ENCODE measurements at regions not wholly inside any gene's neighbourhood (a gene's known extent, or its start where the extent isn't known, plus 50 kb on each side); places are given as distances from the start of the nearest gene placed in this dataset.

- TF ChIP-seq, protein P1, sequence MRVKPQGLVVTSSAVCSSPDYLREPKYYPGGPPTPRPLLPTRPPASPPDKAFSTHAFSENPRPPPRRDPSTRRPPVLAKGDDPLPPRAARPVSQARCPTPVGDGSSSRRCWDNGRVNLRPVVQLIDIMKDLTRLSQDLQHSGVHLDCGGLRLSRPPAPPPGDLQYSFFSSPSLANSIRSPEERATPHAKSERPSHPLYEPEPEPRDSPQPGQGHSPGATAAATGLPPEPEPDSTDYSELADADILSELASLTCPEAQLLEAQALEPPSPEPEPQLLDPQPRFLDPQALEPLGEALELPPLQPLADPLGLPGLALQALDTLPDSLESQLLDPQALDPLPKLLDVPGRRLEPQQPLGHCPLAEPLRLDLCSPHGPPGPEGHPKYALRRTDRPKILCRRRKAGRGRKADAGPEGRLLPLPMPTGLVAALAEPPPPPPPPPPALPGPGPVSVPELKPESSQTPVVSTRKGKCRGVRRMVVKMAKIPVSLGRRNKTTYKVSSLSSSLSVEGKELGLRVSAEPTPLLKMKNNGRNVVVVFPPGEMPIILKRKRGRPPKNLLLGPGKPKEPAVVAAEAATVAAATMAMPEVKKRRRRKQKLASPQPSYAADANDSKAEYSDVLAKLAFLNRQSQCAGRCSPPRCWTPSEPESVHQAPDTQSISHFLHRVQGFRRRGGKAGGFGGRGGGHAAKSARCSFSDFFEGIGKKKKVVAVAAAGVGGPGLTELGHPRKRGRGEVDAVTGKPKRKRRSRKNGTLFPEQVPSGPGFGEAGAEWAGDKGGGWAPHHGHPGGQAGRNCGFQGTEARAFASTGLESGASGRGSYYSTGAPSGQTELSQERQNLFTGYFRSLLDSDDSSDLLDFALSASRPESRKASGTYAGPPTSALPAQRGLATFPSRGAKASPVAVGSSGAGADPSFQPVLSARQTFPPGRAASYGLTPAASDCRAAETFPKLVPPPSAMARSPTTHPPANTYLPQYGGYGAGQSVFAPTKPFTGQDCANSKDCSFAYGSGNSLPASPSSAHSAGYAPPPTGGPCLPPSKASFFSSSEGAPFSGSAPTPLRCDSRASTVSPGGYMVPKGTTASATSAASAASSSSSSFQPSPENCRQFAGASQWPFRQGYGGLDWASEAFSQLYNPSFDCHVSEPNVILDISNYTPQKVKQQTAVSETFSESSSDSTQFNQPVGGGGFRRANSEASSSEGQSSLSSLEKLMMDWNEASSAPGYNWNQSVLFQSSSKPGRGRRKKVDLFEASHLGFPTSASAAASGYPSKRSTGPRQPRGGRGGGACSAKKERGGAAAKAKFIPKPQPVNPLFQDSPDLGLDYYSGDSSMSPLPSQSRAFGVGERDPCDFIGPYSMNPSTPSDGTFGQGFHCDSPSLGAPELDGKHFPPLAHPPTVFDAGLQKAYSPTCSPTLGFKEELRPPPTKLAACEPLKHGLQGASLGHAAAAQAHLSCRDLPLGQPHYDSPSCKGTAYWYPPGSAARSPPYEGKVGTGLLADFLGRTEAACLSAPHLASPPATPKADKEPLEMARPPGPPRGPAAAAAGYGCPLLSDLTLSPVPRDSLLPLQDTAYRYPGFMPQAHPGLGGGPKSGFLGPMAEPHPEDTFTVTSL (CRISPR knock-in tag; IDR thresholded peaks at IDR 0.05; ENCODE audit: borderline replicate concordance) = no peak
- TF ChIP-seq DNMT3B (CRISPR knock-in tag; conservative IDR thresholded peaks at IDR 0.05) = no peak
- no peak for TF ChIP-seq PHF5A (CRISPR knock-in tag; IDR thresholded peaks at IDR 0.05; ENCODE audit: low read depth, unreplicated experiment)
- TF ChIP-seq, protein P2, sequence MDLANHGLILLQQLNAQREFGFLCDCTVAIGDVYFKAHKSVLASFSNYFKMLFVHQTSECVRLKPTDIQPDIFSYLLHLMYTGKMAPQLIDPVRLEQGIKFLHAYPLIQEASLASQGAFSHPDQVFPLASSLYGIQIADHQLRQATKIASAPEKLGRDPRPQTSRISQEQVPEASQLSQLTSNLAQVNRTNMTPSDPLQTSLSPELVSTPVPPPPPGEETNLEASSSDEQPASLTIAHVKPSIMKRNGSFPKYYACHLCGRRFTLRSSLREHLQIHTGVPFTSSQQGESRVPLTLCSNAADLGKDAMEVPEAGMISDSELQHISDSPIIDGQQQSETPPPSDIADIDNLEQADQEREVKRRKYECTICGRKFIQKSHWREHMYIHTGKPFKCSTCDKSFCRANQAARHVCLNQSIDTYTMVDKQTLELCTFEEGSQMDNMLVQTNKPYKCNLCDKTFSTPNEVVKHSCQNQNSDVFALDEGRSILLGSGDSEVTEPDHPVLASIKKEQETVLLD (CRISPR knock-in tag; IDR thresholded peaks at IDR 0.05; ENCODE audit: low read depth) = no peak
- no peak for TF ChIP-seq PLRG1 (conservative IDR thresholded peaks at IDR 0.05)
- TF ChIP-seq MYPOP (CRISPR knock-in tag; IDR thresholded peaks at IDR 0.05) = no peak
- TF ChIP-seq SNAPC5 (CRISPR knock-in tag; IDR thresholded peaks at IDR 0.05; ENCODE audit: borderline replicate concordance) = no peak
- no peak for TF ChIP-seq XRCC5 (optimal IDR thresholded peaks at IDR 0.05; ENCODE audit: low read length)
These were observed 248.4 kb downstream of the PRDM2 start (continued) for GRCh38 chr1:13948396-13948795.
